Natural killer cell (primary cell): ENCODE measurements at regions not wholly inside any gene's neighbourhood (a gene's known extent, or its start where the extent isn't known, plus 50 kb on each side); places are given as distances from the start of the nearest gene placed in this dataset.

Source experiments
- ATAC-seq, 3 donors: fragments of 150-1000 bp in 2 of 3; fragments of 200-7000 bp in 1 of 3; cut with Tn5 transposase; 1 replicate in 1 of 3; 2 replicates in 2 of 3; pipeline ENCODE4 v1.10.0; 2021; ENCODE audit warnings: mild to moderate bottlenecking in 2 of 3, moderate library complexity in 2 of 3
- DNase-seq, 2 donors: peaks; one replicate each; pipeline versions ENCODE4 v3.0.0 to v3.0.0-alpha.2; 2013 to 2021; ENCODE audit warnings: mixed read lengths in 1 of 2
- H3K27ac ChIP-seq: one replicate; pipeline ENCODE4 v1.5.1; 2013; ENCODE audit warnings: mild to moderate bottlenecking, low read length
- H3K27me3 ChIP-seq: one replicate; pipeline ENCODE4 v1.6.1; 2013; ENCODE audit warnings: low read length; ENCODE audit not compliant: control insufficient read depth, insufficient read depth
- H3K36me3 ChIP-seq: one replicate; pipeline ENCODE4 v1.6.1; 2013; ENCODE audit warnings: low read length; ENCODE audit not compliant: control insufficient read depth, insufficient read depth
- H3K4me1 ChIP-seq: one replicate; pipeline ENCODE4 v1.6.1; 2013; ENCODE audit warnings: low read length; ENCODE audit not compliant: control insufficient read depth, insufficient read depth
- H3K4me3 ChIP-seq: one replicate; pipeline ENCODE4 v1.5.1; 2013; ENCODE audit warnings: low read length
- H3K9me3 ChIP-seq: one replicate; pipeline ENCODE4 v1.6.1; 2013; ENCODE audit warnings: low read length; ENCODE audit not compliant: control insufficient read depth, insufficient read depth
- H3K27ac Mint-ChIP-seq, 2 donors: one replicate each; pipeline ENCODE4 v1.8.0; 2022; ENCODE audit warnings: mild to moderate bottlenecking in 2 of 2, mixed read lengths in 2 of 2, moderate library complexity in 1 of 2
- H3K27me3 Mint-ChIP-seq, 2 donors: one replicate each; pipeline ENCODE4 v1.8.0; 2022; ENCODE audit warnings: low read depth in 2 of 2, mixed read lengths in 2 of 2
- H3K36me3 Mint-ChIP-seq: one replicate; pipeline ENCODE4 v1.8.0; 2022; ENCODE audit warnings: mixed read lengths
- H3K4me1 Mint-ChIP-seq, 2 donors: one replicate each; pipeline ENCODE4 v1.8.0; 2022; ENCODE audit warnings: mixed read lengths in 2 of 2
- H3K4me3 Mint-ChIP-seq: one replicate; pipeline ENCODE4 v1.8.0; 2022; ENCODE audit warnings: mild to moderate bottlenecking, moderate library complexity, mixed read lengths
- H3K9me3 Mint-ChIP-seq, 2 donors: one replicate each; pipeline ENCODE4 v1.8.0; 2022; ENCODE audit warnings: mixed read lengths in 2 of 2
- CTCF ChIP-seq: fragments of 200-600 bp; IDR thresholded peaks from one replicate; pipeline ENCODE4 v1.8.0; 2022; ENCODE audit warnings: antibody characterized with exemption
- WGBS: methylation state at CpG from one replicate; pipeline ENCODE4 v1.1.7; 2013; ENCODE audit warnings: missing lambda C conversion rate; ENCODE audit not compliant: insufficient coverage; 5-methylcytosine and 5-hydroxymethylcytosine counted together
- intact Hi-C: fragments of 100-400 bp; cut with micrococcal nuclease; formaldehyde crosslinking; loops from one replicate; pipeline ENCODE4 v1.14.2; 2022

GRCh38 chr17:6352016-6352415, 82.9 kb downstream of the AIPL1 start:
- Mint-ChIP-seq H3K4me1 (no peaks in the 10 kb centered on the region), H3K27ac (no peak overlapping the region), H3K36me3 (no peaks in the 10 kb centered on the region), H3K4me3 (no peak overlapping the region), H3K27me3 (peaks cover 4 to 54% of the 10 kb centered on the region in 2 donors), H3K9me3 (no peaks in the 10 kb centered on the region)
- ATAC-seq (no peak), DNase-seq (no peak)
- Histone ChIP-seq H3K4me3 (no peak overlapping the region), H3K9me3 (no peaks in the 10 kb centered on the region), H3K36me3 (no peaks in the 10 kb centered on the region), H3K27me3 (no peaks in the 10 kb centered on the region), H3K27ac (no peak overlapping the region), H3K4me1 (no peaks in the 10 kb centered on the region)
- WGBS: 84% methylated on average over 3 of the region's 3 CpGs
- intact Hi-C loops: no loop called here
- TF ChIP-seq CTCF: no peak

GRCh38 chr17:6350806-6351205, 84.1 kb downstream of the AIPL1 start:
- Mint-ChIP-seq H3K4me1 (no peaks in the 10 kb centered on the region), H3K4me3 (no peak overlapping the region), H3K36me3 (no peaks in the 10 kb centered on the region), H3K27ac (no peak overlapping the region), H3K27me3 (peaks cover 6 to 45% of the 10 kb centered on the region in 2 donors), H3K9me3 (no peaks in the 10 kb centered on the region)
- Histone ChIP-seq H3K27ac (no peak overlapping the region), H3K4me1 (no peaks in the 10 kb centered on the region), H3K36me3 (no peaks in the 10 kb centered on the region), H3K9me3 (no peaks in the 10 kb centered on the region), H3K4me3 (no peak overlapping the region), H3K27me3 (no peaks in the 10 kb centered on the region)
- WGBS: 86% methylated on average over 5 of the region's 5 CpGs
- no peak for DNase-seq
- intact Hi-C loops: no loop called here
- TF ChIP-seq CTCF: no peak
- no peak for ATAC-seq

GRCh38 chr17:6348891-6349290, 86.0 kb downstream of the AIPL1 start:
- intact Hi-C loops: no loop called here
- H3K36me3 ChIP-seq: no peaks in the 10 kb centered on the region
- Mint-ChIP-seq H3K36me3 (no peaks in the 10 kb centered on the region), H3K9me3 (no peaks in the 10 kb centered on the region), H3K27me3 (peaks cover 6 to 28% of the 10 kb centered on the region in 2 donors), H3K4me3 (no peak overlapping the region), H3K27ac (no peak overlapping the region), H3K4me1 (no peaks in the 10 kb centered on the region)
- no peaks in the 10 kb centered on the region for H3K27me3 ChIP-seq
- 77% methylated on average over 9 of the region's 9 CpGs for WGBS
- H3K27ac ChIP-seq: no peak overlapping the region
- no peak overlapping the region for H3K4me3 ChIP-seq
- no peak for ATAC-seq
- no peak for TF ChIP-seq CTCF
- no peaks in the 10 kb centered on the region for H3K4me1 ChIP-seq
- no peak for DNase-seq
- H3K9me3 ChIP-seq: no peaks in the 10 kb centered on the region

GRCh38 chr17:6347776-6348175, 87.1 kb downstream of the AIPL1 start:
- H3K27ac ChIP-seq: no peak overlapping the region
- TF ChIP-seq CTCF: no peak
- H3K4me1 Mint-ChIP-seq: no peaks in the 10 kb centered on the region
- intact Hi-C loops: no loop called here
- no peak overlapping the region for H3K4me3 Mint-ChIP-seq
- no peaks in the 10 kb centered on the region for H3K36me3 Mint-ChIP-seq
- no peaks in the 10 kb centered on the region for H3K9me3 ChIP-seq
- peaks cover 6 to 20% of the 10 kb centered on the region in 2 donors for H3K27me3 Mint-ChIP-seq
- ATAC-seq (no peak), DNase-seq (no peak)
- no peaks in the 10 kb centered on the region for H3K4me1 ChIP-seq
- no peak overlapping the region for H3K27ac Mint-ChIP-seq
- no peaks in the 10 kb centered on the region for H3K27me3 ChIP-seq
- 78% methylated on average over 4 of the region's 4 CpGs for WGBS
- no peaks in the 10 kb centered on the region for H3K36me3 ChIP-seq
- H3K4me3 ChIP-seq: no peak overlapping the region
- no peaks in the 10 kb centered on the region for H3K9me3 Mint-ChIP-seq
